PC-3 (cell line): ENCODE measurements at regions not wholly inside any gene's neighbourhood (a gene's known extent, or its start where the extent isn't known, plus 50 kb on each side); places are given as distances from the start of the nearest gene placed in this dataset.

Experiments
- ATAC-seq: fragments of 200-7000 bp; cut with Tn5 transposase; 2 replicates; pipeline ENCODE4 v1.9.1; 2020; ENCODE audit warnings: mild to moderate bottlenecking, moderate library complexity
- BruUV-seq: library from RNA; stranded (reverse); fragments of 400-500 nt; replicated peaks from 2 replicates; lab custom pipeline; 2021; lab: Mats Ljungman, UMichigan
- CTCF ChIA-PET: fragments of 300-600 bp; sonication (Branson Sonifier 250); formaldehyde crosslinking; loops from one replicate; lab custom pipeline; 2022; ENCODE audit warnings: antibody characterized with exemption; lab: Charles Lee
- POLR2A ChIA-PET: fragments of 300-600 bp; sonication (Branson Sonifier 250); formaldehyde crosslinking; loops from one replicate; lab custom pipeline; 2022; ENCODE audit warnings: antibody characterized with exemption; ENCODE audit not compliant: unreplicated experiment; lab: Charles Lee
- DNase-seq: peaks from one replicate; pipeline ENCODE4 v3.0.0-alpha.2; 2015
- H2AFZ ChIP-seq: fragments of 300-600 bp; sonication (generic); 2 replicates; pipeline ENCODE4 v1.6.0; 2016; ENCODE audit warnings: antibody characterized with exemption, low read length
- H3F3A ChIP-seq: fragments of 300-600 bp; sonication (generic); one replicate; pipeline ENCODE4 v1.6.0; 2017; ENCODE audit warnings: antibody characterized with exemption, low read length, control low read depth, mild to moderate bottlenecking; ENCODE audit not compliant: unreplicated experiment
- H3K27ac ChIP-seq: fragments of 300-600 bp; sonication (generic); 2 replicates; pipeline ENCODE4 v1.5.1; 2016; ENCODE audit warnings: mild to moderate bottlenecking, low read length
- H3K27me3 ChIP-seq: fragments of 300-600 bp; sonication (generic); 2 replicates; pipeline ENCODE4 v1.6.1; 2016; ENCODE audit warnings: low read length, mixed read lengths
- H3K36me3 ChIP-seq: fragments of 300-600 bp; sonication (generic); 2 replicates; pipeline ENCODE4 v1.6.1; 2016; ENCODE audit warnings: low read depth, mixed run types, low read length, mixed read lengths
- H3K4me1 ChIP-seq: fragments of 300-600 bp; sonication (generic); 2 replicates; pipeline ENCODE4 v1.5.1; 2016; ENCODE audit warnings: low read length; ENCODE audit not compliant: insufficient read depth
- H3K4me2 ChIP-seq: fragments of 300-600 bp; sonication (generic); 2 replicates; pipeline ENCODE4 v1.6.0; 2016; ENCODE audit warnings: low read length
- H3K4me3 ChIP-seq: fragments of 300-600 bp; sonication (generic); 2 replicates; pipeline ENCODE4 v1.5.1; 2016; ENCODE audit warnings: mild to moderate bottlenecking, low read length, mixed read lengths
- H3K79me2 ChIP-seq: fragments of 300-600 bp; sonication (generic); 2 replicates; pipeline ENCODE4 v1.6.1; 2017; ENCODE audit warnings: low read length, mixed read lengths
- H3K9ac ChIP-seq: fragments of 300-600 bp; sonication (generic); 2 replicates; pipeline ENCODE4 v1.6.0; 2016; ENCODE audit warnings: mild to moderate bottlenecking, low read length
- H3K9me2 ChIP-seq: fragments of 300-600 bp; sonication (generic); replicated peaks from 2 replicates; pipeline ENCODE4 v1.6.1; 2016; ENCODE audit warnings: mixed run types, low read length, mixed read lengths
- H3K9me3 ChIP-seq: fragments of 300-600 bp; sonication (generic); 2 replicates; pipeline ENCODE4 v1.6.1; 2016; ENCODE audit warnings: low read length, mixed read lengths
- H4K20me1 ChIP-seq: fragments of 300-600 bp; sonication (generic); 2 replicates; pipeline ENCODE4 v1.6.1; 2016; ENCODE audit warnings: low read length, mixed read lengths
- CTCF ChIP-seq: fragments of 300-600 bp; sonication (generic); conservative IDR thresholded peaks from 2 replicates; pipeline ENCODE4 v1.5.1; 2017; ENCODE audit warnings: antibody characterized with exemption, low read depth, mild to moderate bottlenecking, low read length
- EZH2 ChIP-seq: fragments of 300-600 bp; sonication (generic); IDR thresholded peaks from one replicate; pipeline ENCODE4 v1.6.1; 2017; ENCODE audit warnings: antibody characterized with exemption, mild to moderate bottlenecking, low read length; ENCODE audit not compliant: unreplicated experiment
- EZH2phosphoT487 ChIP-seq: fragments of 300-600 bp; sonication (generic); IDR thresholded peaks from 2 replicates; pipeline ENCODE4 v1.6.1; 2018; ENCODE audit warnings: mild to moderate bottlenecking, antibody characterized with exemption, low read length, borderline replicate concordance
- intact Hi-C: fragments of 100-400 bp; cut with micrococcal nuclease; formaldehyde crosslinking; loops from 2 replicates; pipeline ENCODE4 v1.9.0; 2023

- intact Hi-C loops, result loop anchor here (1.0 to 2.0 kb wide), 5 partner anchors 24 to 393 kb away; no protein-coding TSS in a partner anchor
- H3K9me2 ChIP-seq, result no peaks in the 10 kb centered on the region
- no peaks in the 10 kb centered on the region for H3K9me3 ChIP-seq
- H3K9ac ChIP-seq, result no peak overlapping the region
- H3K36me3 ChIP-seq, result no peaks in the 10 kb centered on the region
- no peak overlapping the region for H3K27ac ChIP-seq
- H3K79me2 ChIP-seq, result no peaks in the 10 kb centered on the region
- no TSS peak for BruUV-seq
- H3K4me2 ChIP-seq, result no peak overlapping the region
- TF ChIP-seq CTCF, result peak; percentile 99
- TF ChIP-seq EZH2phosphoT487, result no peak
- POLR2A ChIA-PET, result no interaction called here
- ATAC-seq (peak; percentile 39), DNase-seq (peak; percentile 87)
- no peaks in the 10 kb centered on the region for H3K27me3 ChIP-seq
- peaks cover 16% of the 10 kb centered on the region for H3K4me1 ChIP-seq
- H4K20me1 ChIP-seq, result no peaks in the 10 kb centered on the region
- no peak overlapping the region for H3K4me3 ChIP-seq
- CTCF ChIA-PET, result no interaction called here
- peaks cover 7% of the 10 kb centered on the region for H3F3A ChIP-seq
- H2AFZ ChIP-seq, result peak overlapping the region; percentile 2; the same call in 1 of the 2 replicates
These were observed 129.2 kb upstream of the NRBF2 start for GRCh38 chr10:63003816-63004453.

- intact Hi-C loops, result no loop called here
- BruUV-seq, result no TSS peak
- ChIA-PET POLR2A (no interaction called here), CTCF (no interaction called here)
- peaks cover 41% of the 10 kb centered on the region for H3K4me1 ChIP-seq
- peaks cover 24% of the 10 kb centered on the region for H3F3A ChIP-seq
- no peaks in the 10 kb centered on the region for H4K20me1 ChIP-seq
- H3K36me3 ChIP-seq, result no peaks in the 10 kb centered on the region
- H2AFZ ChIP-seq, result no peak overlapping the region
- DNase-seq (no peak), ATAC-seq (no peak)
- H3K27me3 ChIP-seq, result no peaks in the 10 kb centered on the region
- no peaks in the 10 kb centered on the region for H3K9me3 ChIP-seq
- no peaks in the 10 kb centered on the region for H3K79me2 ChIP-seq
- no peak overlapping the region for H3K4me3 ChIP-seq
- no peak overlapping the region for H3K9ac ChIP-seq
- no peaks in the 10 kb centered on the region for H3K9me2 ChIP-seq
- H3K27ac ChIP-seq, result no peak overlapping the region
- no peak for TF ChIP-seq EZH2phosphoT487
- TF ChIP-seq EZH2, result no peak
- TF ChIP-seq CTCF, result no peak
- H3K4me2 ChIP-seq, result no peak overlapping the region
These were observed 136.2 kb upstream of the NRBF2 start for GRCh38 chr10:62996925-62997324.

- ChIA-PET CTCF (no interaction called here), POLR2A (no interaction called here)
- Histone ChIP-seq H3K27ac (peak overlapping the region; percentile 83), H2AFZ (no peak overlapping the region), H3K27me3 (no peaks in the 10 kb centered on the region), H3K9me2 (no peaks in the 10 kb centered on the region), H3K79me2 (no peaks in the 10 kb centered on the region), H3K9ac (no peak overlapping the region), H3K9me3 (no peaks in the 10 kb centered on the region), H3K4me3 (no peak overlapping the region), H3F3A (peaks cover 28% of the 10 kb centered on the region), H3K4me2 (no peak overlapping the region), H4K20me1 (no peaks in the 10 kb centered on the region), H3K4me1 (peaks cover 45% of the 10 kb centered on the region), H3K36me3 (no peaks in the 10 kb centered on the region)
- intact Hi-C loops, result no loop called here
- TF ChIP-seq EZH2phosphoT487, result no peak
- TF ChIP-seq CTCF, result no peak
- no peak for TF ChIP-seq EZH2
- DNase-seq (no peak), ATAC-seq (no peak)
- BruUV-seq, result no TSS peak
These were observed 136.6 kb upstream of the NRBF2 start for GRCh38 chr10:62996516-62996915.
